ENCODE measurements at regions not wholly inside any gene's neighbourhood (a gene's known extent, or its start where the extent isn't known, plus 50 kb on each side); places are given as distances from the start of the nearest gene placed in this dataset.

GRCh38 chr1:182261655-182262054, 129.9 kb downstream of the GLUL start:
- no peak overlapping the region for H3K27ac ChIP-seq (ENCODE audit: low read depth, low read length)
- no peaks in the 10 kb centered on the region for H3K36me3 ChIP-seq (ENCODE audit: insufficient read depth, low read length)
- H3K4me2 ChIP-seq (ENCODE audit: insufficient read depth, low read length), result no peak overlapping the region
- no peaks in the 10 kb centered on the region for H3K27me3 ChIP-seq (ENCODE audit: insufficient read depth, low read length)
- H2AFZ ChIP-seq (ENCODE audit: low read length), result no peak overlapping the region
- H4K20me1 ChIP-seq (ENCODE audit: insufficient read depth, low read length), result no peaks in the 10 kb centered on the region
- no peaks in the 10 kb centered on the region for H3K79me2 ChIP-seq (ENCODE audit: insufficient read depth, low read length)
- no peak overlapping the region for H3K4me3 ChIP-seq (ENCODE audit: insufficient read depth, low read length)
- no peaks in the 10 kb centered on the region for H3K9me3 ChIP-seq (ENCODE audit: low read depth, low read length)
- TF ChIP-seq, protein P1, sequence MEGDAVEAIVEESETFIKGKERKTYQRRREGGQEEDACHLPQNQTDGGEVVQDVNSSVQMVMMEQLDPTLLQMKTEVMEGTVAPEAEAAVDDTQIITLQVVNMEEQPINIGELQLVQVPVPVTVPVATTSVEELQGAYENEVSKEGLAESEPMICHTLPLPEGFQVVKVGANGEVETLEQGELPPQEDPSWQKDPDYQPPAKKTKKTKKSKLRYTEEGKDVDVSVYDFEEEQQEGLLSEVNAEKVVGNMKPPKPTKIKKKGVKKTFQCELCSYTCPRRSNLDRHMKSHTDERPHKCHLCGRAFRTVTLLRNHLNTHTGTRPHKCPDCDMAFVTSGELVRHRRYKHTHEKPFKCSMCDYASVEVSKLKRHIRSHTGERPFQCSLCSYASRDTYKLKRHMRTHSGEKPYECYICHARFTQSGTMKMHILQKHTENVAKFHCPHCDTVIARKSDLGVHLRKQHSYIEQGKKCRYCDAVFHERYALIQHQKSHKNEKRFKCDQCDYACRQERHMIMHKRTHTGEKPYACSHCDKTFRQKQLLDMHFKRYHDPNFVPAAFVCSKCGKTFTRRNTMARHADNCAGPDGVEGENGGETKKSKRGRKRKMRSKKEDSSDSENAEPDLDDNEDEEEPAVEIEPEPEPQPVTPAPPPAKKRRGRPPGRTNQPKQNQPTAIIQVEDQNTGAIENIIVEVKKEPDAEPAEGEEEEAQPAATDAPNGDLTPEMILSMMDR (IDR thresholded peaks at IDR 0.05; ENCODE audit: extremely low read depth, low read depth, low read length), result no peak
- H3K4me1 ChIP-seq (ENCODE audit: insufficient read depth, low read length), result peaks cover 3% of the 10 kb centered on the region
- no peak for DNase-seq (ENCODE audit: insufficient read length, low spot score, missing footprints)

GRCh38 chr1:182260516-182260915, 131.1 kb downstream of the GLUL start:
- Histone ChIP-seq H3K4me3 (ENCODE audit: insufficient read depth, low read length) (no peak overlapping the region), H3K79me2 (ENCODE audit: insufficient read depth, low read length) (no peaks in the 10 kb centered on the region), H3K27me3 (ENCODE audit: insufficient read depth, low read length) (no peaks in the 10 kb centered on the region), H3K36me3 (ENCODE audit: insufficient read depth, low read length) (no peaks in the 10 kb centered on the region), H3K4me2 (ENCODE audit: insufficient read depth, low read length) (no peak overlapping the region), H3K4me1 (ENCODE audit: insufficient read depth, low read length) (peaks cover 3% of the 10 kb centered on the region), H4K20me1 (ENCODE audit: insufficient read depth, low read length) (no peaks in the 10 kb centered on the region), H2AFZ (ENCODE audit: low read length) (no peak overlapping the region), H3K9me3 (ENCODE audit: low read depth, low read length) (no peaks in the 10 kb centered on the region), H3K27ac (ENCODE audit: low read depth, low read length) (no peak overlapping the region)
- no peak for DNase-seq (ENCODE audit: insufficient read length, low spot score, missing footprints)
- TF ChIP-seq, protein P1 (IDR thresholded peaks at IDR 0.05; ENCODE audit: extremely low read depth, low read depth, low read length), result no peak

- no peaks in the 10 kb centered on the region for H3K9me3 ChIP-seq (ENCODE audit: low read depth, low read length)
Observed at GRCh38 chr1:182259968-182260367, 131.6 kb downstream of the GLUL start.

DNA sequence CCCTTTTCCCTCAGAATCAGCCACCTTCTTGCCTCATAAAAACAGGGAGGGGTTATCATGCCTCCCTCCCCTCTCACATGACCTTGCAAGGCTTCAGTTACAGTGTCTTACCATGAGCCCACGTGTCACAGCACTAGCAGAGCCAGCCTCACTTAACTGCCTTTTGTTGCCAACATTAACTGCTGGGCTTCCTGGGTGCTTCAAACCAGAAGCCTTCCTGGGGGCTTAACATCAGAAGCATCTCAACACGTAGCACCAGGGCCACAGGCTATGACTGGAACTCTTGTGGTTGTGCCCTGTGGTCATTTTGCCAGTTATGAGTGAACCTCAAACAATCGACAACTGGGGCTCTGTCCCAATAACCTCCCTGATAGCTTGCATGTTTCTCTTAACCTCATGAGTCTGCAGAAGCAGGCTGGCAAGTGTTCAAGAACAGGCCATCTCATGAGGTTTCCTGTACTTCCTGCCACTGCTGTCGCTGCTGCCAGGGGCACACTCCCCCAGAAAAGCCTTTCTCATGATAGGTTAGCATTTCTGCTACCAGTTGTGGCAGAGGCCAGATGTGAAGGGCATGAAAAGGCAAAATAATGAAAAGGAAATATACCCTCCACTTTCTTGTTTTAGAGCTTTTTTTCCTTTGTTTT, 132.2 kb downstream of the GLUL start:
- Histone ChIP-seq H3K4me1 (ENCODE audit: insufficient read depth, low read length) (peaks cover 3% of the 10 kb centered on the region), H3K36me3 (ENCODE audit: insufficient read depth, low read length) (no peaks in the 10 kb centered on the region), H4K20me1 (ENCODE audit: insufficient read depth, low read length) (no peaks in the 10 kb centered on the region), H2AFZ (ENCODE audit: low read length) (no peak overlapping the region), H3K27ac (ENCODE audit: low read depth, low read length) (no peak overlapping the region), H3K27me3 (ENCODE audit: insufficient read depth, low read length) (no peaks in the 10 kb centered on the region), H3K4me3 (ENCODE audit: insufficient read depth, low read length) (no peak overlapping the region), H3K79me2 (ENCODE audit: insufficient read depth, low read length) (no peaks in the 10 kb centered on the region), H3K9me3 (ENCODE audit: low read depth, low read length) (no peaks in the 10 kb centered on the region), H3K4me2 (ENCODE audit: insufficient read depth, low read length) (no peak overlapping the region)
- TF ChIP-seq, protein P1 (IDR thresholded peaks at IDR 0.05; ENCODE audit: extremely low read depth, low read depth, low read length), result no peak
- DNase-seq (ENCODE audit: insufficient read length, low spot score, missing footprints), result no peak

More at GRCh38 chr1:182259968-182260367, 131.6 kb downstream of the GLUL start:
- Histone ChIP-seq H3K27ac (ENCODE audit: low read depth, low read length) (no peak overlapping the region), H3K4me2 (ENCODE audit: insufficient read depth, low read length) (no peak overlapping the region), H4K20me1 (ENCODE audit: insufficient read depth, low read length) (no peaks in the 10 kb centered on the region), H3K27me3 (ENCODE audit: insufficient read depth, low read length) (no peaks in the 10 kb centered on the region), H3K36me3 (ENCODE audit: insufficient read depth, low read length) (no peaks in the 10 kb centered on the region), H3K4me1 (ENCODE audit: insufficient read depth, low read length) (peaks cover 3% of the 10 kb centered on the region), H3K4me3 (ENCODE audit: insufficient read depth, low read length) (no peak overlapping the region), H3K79me2 (ENCODE audit: insufficient read depth, low read length) (no peaks in the 10 kb centered on the region), H2AFZ (ENCODE audit: low read length) (no peak overlapping the region)
- DNase-seq (ENCODE audit: insufficient read length, low spot score, missing footprints), result no peak
- TF ChIP-seq, protein P1 (IDR thresholded peaks at IDR 0.05; ENCODE audit: extremely low read depth, low read depth, low read length), result no peak

Measured in osteoblast (primary cell).